ENCODE measurements at regions not wholly inside any gene's neighbourhood (a gene's known extent, or its start where the extent isn't known, plus 50 kb on each side); places are given as distances from the start of the nearest gene placed in this dataset.

DNA sequence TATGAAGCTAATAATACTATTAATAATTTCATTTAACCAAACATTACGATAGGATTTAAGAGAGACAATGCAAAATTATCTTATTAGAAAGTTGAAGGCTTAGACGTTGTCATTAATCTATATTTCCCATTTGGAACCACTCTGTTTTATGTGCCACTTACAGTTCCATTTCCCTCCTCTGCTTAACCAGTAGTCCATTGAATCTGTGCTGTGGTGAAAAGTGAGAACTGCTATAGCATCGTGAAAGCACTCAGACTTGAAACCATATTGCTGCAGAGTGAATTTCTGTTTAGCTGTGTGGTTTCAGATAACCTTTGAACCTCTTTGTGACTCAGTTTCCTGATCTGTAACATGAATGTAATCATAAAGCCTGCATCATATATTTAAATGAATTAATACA, 2304.5 kb downstream of the MAT2B start:
- H3K27me3 Mint-ChIP-seq, result no peaks in the 10 kb centered on the region

DNA sequence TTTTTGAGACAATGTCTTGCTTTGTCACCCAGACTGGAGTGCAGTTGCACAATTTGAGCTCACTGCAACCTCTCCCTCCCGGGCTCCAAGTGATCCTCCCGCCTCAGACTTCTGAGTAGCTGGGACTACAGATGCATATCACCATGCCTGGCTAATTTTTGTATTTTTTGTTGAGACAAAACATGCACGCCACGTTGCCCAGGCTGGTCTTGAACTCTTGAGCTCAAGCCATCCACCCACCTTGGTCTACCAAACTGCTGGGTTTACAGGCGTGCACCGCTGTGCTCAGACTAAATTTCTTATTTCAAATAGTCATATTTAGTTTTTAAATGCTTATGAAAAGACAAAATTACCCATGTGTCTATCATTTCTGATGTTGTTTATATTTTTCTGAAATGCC, 2324.1 kb downstream of the MAT2B start:
- H3K27ac Mint-ChIP-seq, result no peak overlapping the region
- H3K9me3 Mint-ChIP-seq, result peaks cover 9% of the 10 kb centered on the region
- no peaks in the 10 kb centered on the region for H3K36me3 Mint-ChIP-seq (ENCODE audit: low read depth)
- H3K27me3 Mint-ChIP-seq, result no peaks in the 10 kb centered on the region
- no peaks in the 10 kb centered on the region for H3K4me1 Mint-ChIP-seq (ENCODE audit: low read depth)
- H3K4me3 Mint-ChIP-seq, result no peak overlapping the region

More for the DNA sequence above, 2304.5 kb downstream of the MAT2B start:
- no peak overlapping the region for H3K27ac Mint-ChIP-seq
- no peak overlapping the region for H3K4me3 Mint-ChIP-seq
- H3K4me1 Mint-ChIP-seq (ENCODE audit: low read depth), result no peaks in the 10 kb centered on the region
- H3K36me3 Mint-ChIP-seq (ENCODE audit: low read depth), result no peaks in the 10 kb centered on the region
- no peaks in the 10 kb centered on the region for H3K9me3 Mint-ChIP-seq

DNA sequence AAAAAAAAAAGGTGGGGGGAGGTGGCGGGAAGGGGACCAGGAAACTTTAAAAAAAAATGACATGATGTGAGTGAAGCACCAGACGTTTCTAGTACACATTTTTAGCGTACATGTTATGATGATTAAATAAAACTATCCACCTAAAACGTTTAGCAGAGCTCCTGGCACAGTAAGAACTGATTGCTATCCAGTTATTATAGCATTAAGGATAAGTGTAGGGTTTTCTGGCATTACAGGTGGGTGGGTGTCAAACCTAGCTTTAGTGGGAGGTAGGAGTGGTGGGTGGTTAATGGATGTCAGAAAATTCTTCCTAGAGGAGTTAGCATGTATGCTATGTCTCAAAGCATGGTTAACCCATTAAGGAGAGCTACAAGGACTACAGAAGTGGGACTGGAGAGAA, 2329.5 kb downstream of the MAT2B start:
- H3K4me3 Mint-ChIP-seq, result no peak overlapping the region
- H3K27me3 Mint-ChIP-seq, result no peaks in the 10 kb centered on the region
- no peaks in the 10 kb centered on the region for H3K36me3 Mint-ChIP-seq (ENCODE audit: low read depth)
- H3K9me3 Mint-ChIP-seq, result peaks cover 15% of the 10 kb centered on the region
- no peak overlapping the region for H3K27ac Mint-ChIP-seq
- H3K4me1 Mint-ChIP-seq (ENCODE audit: low read depth), result no peaks in the 10 kb centered on the region

DNA sequence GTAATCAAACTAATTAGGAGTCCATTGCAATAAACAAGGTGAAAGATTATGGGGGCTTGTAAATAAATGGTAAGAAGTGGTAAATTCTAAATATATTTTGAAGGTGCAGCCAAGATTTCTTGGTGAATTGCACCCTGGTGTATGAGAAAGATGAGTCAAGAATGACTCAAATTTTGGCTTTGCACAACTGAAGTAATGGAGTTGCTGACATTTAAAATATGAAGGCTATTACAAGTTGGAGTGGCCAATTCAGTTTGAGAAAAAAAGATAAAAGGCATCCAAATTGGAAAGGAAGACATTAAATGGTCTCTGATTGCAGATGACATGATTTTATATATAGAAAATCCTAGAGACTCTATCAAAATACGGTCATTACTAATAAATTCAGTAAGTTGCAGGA, 2330.6 kb downstream of the MAT2B start:
- no peaks in the 10 kb centered on the region for H3K4me1 Mint-ChIP-seq (ENCODE audit: low read depth)
- no peak overlapping the region for H3K4me3 Mint-ChIP-seq
- H3K9me3 Mint-ChIP-seq, result peaks cover 15% of the 10 kb centered on the region
- H3K27ac Mint-ChIP-seq, result no peak overlapping the region
- no peaks in the 10 kb centered on the region for H3K36me3 Mint-ChIP-seq (ENCODE audit: low read depth)
- no peaks in the 10 kb centered on the region for H3K27me3 Mint-ChIP-seq

DNA sequence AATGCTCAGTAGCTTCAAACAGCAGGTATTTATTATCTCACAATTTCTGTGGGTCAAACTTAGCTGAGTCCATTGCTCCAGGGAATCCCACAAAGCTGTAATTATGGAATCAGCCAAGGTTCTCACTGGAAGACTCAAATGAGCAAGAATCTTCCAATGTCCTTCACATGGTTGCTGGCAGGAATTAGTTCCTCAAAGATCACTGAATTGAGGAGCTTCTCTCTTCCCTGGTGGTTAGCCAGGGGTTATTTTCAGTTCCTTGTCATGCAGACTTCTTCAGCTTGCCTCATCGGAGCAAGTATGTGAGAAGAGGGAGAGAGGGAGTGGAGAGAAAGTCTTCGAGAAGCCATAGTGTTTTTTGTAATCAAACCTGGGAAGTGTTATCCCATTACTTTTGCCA, 2331.9 kb downstream of the MAT2B start:
- H3K36me3 Mint-ChIP-seq (ENCODE audit: low read depth), result no peaks in the 10 kb centered on the region
- no peak overlapping the region for H3K27ac Mint-ChIP-seq
- peaks cover 10% of the 10 kb centered on the region for H3K9me3 Mint-ChIP-seq
- H3K4me3 Mint-ChIP-seq, result no peak overlapping the region
- no peaks in the 10 kb centered on the region for H3K27me3 Mint-ChIP-seq
- no peaks in the 10 kb centered on the region for H3K4me1 Mint-ChIP-seq (ENCODE audit: low read depth)

DNA sequence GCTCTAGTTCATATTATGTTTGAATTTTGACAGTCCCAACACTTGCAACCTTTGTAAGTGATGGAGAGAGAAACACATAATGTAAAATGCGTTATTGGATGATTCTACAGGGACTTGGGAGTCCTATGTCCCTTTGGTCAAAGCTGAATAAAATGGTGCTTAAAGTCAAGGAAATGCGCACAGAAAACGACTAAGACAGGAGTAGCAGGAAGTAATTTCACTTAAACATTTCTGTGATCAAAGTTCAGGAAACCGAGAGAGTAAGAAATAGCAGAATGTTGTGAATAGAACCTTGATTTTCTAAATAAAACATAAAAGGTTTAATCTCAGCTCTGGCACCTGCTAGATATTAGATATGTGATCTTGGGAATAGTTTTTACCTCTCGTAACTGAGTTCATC, 2339.2 kb downstream of the MAT2B start:
- Mint-ChIP-seq H3K4me1 (ENCODE audit: low read depth) (no peaks in the 10 kb centered on the region), H3K9me3 (peaks cover 12% of the 10 kb centered on the region), H3K27ac (no peak overlapping the region), H3K4me3 (no peak overlapping the region), H3K27me3 (no peaks in the 10 kb centered on the region), H3K36me3 (ENCODE audit: low read depth) (no peaks in the 10 kb centered on the region)

DNA sequence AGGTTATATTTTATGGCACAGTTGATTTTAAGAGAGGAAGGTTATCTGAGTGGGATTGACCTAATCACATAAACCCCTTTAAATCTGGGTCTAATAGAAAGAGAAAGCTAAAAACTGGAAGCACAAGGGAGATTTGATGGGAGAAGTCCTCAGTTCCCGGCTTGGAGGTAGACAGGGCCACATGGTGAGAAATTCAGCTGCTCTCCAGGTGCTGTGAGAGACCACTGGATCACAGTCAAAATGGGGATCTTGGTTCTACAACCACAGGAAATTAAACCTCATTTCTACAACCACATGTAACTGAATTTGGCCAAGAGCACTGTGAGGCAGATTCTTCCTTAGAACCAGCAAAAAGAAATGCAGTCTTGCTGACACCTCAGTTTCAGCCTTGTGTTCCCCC, 2352.7 kb downstream of the MAT2B start:
- Mint-ChIP-seq H3K4me1 (ENCODE audit: low read depth) (no peaks in the 10 kb centered on the region), H3K27ac (no peak overlapping the region), H3K9me3 (peaks cover 26% of the 10 kb centered on the region)

DNA sequence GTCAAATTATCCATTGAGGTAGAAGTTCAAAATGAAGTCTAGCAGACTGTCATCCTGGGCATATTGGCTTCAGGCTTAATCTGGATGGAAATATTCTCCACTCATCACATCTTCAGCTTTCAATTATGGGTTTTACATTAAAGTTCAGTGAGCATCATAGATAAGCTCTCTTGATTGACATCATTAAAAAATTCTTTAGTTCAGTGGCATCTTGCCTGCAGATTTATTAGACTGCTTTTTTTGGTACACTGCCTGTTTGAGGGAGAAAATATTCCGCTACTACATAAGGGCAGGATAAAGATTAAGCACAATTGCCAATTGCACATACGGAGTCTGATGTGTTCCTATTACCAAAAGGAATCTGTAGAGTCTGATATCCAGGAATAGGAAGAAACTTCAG, 2353.8 kb downstream of the MAT2B start:
- no peaks in the 10 kb centered on the region for H3K36me3 Mint-ChIP-seq (ENCODE audit: low read depth)
- H3K27ac Mint-ChIP-seq, result no peak overlapping the region
- H3K4me3 Mint-ChIP-seq, result no peak overlapping the region
- no peaks in the 10 kb centered on the region for H3K27me3 Mint-ChIP-seq
- H3K9me3 Mint-ChIP-seq, result peaks cover 18% of the 10 kb centered on the region
- H3K4me1 Mint-ChIP-seq (ENCODE audit: low read depth), result no peaks in the 10 kb centered on the region

More for the DNA sequence above, 2352.7 kb downstream of the MAT2B start:
- Mint-ChIP-seq H3K27me3 (no peaks in the 10 kb centered on the region), H3K4me3 (no peak overlapping the region), H3K36me3 (ENCODE audit: low read depth) (no peaks in the 10 kb centered on the region)

DNA sequence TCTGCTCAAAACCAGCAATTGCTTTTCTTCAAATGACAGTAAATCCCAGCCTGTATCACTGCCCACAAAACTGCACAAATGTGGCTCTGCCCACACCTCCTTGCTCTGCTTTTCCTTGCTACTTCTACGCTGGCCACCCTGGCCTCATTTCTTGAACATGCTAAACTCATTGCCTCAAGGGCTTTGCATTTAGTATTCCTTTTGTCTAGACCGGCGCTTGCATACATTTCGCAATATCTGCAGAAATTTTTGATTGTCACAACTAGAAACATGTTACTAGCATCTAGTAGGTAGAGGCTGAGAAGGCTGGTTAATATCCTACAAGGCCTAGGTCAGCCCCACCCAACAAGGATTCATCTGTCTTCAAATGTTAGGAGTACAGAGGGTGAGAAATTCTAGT, 2357.8 kb downstream of the MAT2B start:
- H3K9me3 Mint-ChIP-seq, result peaks cover 9% of the 10 kb centered on the region
- no peak overlapping the region for H3K27ac Mint-ChIP-seq
- no peak overlapping the region for H3K4me3 Mint-ChIP-seq
- H3K27me3 Mint-ChIP-seq, result no peaks in the 10 kb centered on the region
- H3K36me3 Mint-ChIP-seq (ENCODE audit: low read depth), result no peaks in the 10 kb centered on the region
- H3K4me1 Mint-ChIP-seq (ENCODE audit: low read depth), result no peaks in the 10 kb centered on the region

DNA sequence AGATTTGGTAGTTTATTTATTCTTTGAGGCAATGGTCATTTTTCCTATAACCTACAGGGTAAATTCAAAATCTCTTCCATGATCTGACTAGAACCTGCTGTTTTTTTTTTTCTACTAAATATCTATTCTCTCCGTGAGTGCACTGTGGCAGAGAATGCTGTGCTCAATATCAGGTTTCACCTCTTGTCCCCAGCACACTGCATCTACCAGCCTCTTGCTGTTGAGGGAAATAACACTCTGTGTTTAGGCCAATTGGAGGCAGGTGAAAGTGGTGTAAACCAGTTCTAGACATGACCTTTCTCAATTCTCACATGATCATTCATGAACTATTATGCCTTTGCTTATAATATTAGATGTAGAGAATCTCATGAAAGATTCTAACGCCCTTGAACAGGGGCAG, 2365.9 kb downstream of the MAT2B start:
- no peaks in the 10 kb centered on the region for H3K27me3 Mint-ChIP-seq
- H3K4me1 Mint-ChIP-seq (ENCODE audit: low read depth), result no peaks in the 10 kb centered on the region
- H3K27ac Mint-ChIP-seq, result no peak overlapping the region
- no peaks in the 10 kb centered on the region for H3K36me3 Mint-ChIP-seq (ENCODE audit: low read depth)
- no peak overlapping the region for H3K4me3 Mint-ChIP-seq
- peaks cover 11% of the 10 kb centered on the region for H3K9me3 Mint-ChIP-seq

DNA sequence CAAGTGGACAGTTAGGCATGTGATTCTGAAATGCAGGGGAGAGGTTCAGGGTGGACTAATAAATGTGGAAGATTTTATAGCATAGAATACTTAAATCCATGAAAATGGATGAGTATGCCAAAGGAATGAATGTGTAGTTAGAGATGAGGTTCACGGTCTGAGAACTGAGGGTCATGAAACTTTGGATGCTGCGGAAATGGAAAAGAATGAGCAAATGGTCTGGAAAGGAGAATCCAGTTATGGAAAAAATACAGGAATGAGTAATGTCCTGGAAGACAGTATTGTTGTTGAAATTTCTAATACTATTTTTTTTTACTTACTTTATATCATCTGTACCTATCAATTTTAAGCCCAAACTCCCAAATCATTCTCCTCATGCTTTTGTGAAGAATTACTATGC, 2369.4 kb downstream of the MAT2B start:
- Mint-ChIP-seq H3K4me1 (ENCODE audit: low read depth) (no peaks in the 10 kb centered on the region), H3K27ac (no peak overlapping the region), H3K36me3 (ENCODE audit: low read depth) (no peaks in the 10 kb centered on the region), H3K9me3 (peaks cover 20% of the 10 kb centered on the region), H3K4me3 (no peak overlapping the region), H3K27me3 (no peaks in the 10 kb centered on the region)

DNA sequence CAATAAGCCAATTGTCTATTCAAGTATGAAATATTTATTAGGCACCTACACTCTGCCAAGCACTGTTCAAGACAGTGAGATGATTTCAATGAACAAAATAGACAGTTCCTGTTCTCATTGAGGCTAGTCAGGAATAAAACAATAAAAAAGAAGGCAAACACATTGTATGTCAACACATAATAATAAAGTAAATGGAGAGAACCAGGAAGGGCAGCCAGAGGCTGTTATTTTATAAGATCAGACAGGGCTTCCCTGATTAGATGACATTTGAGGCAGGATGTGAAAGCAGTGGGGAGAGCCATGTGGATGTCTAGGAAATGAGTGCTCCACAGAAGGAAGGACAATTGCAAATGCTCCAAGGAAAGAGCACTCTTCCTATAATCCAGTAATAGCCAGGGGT, 2371.1 kb downstream of the MAT2B start:
- Mint-ChIP-seq H3K4me3 (no peak overlapping the region), H3K36me3 (ENCODE audit: low read depth) (no peaks in the 10 kb centered on the region), H3K27me3 (no peaks in the 10 kb centered on the region), H3K9me3 (peaks cover 21% of the 10 kb centered on the region), H3K4me1 (ENCODE audit: low read depth) (no peaks in the 10 kb centered on the region), H3K27ac (no peak overlapping the region)

DNA sequence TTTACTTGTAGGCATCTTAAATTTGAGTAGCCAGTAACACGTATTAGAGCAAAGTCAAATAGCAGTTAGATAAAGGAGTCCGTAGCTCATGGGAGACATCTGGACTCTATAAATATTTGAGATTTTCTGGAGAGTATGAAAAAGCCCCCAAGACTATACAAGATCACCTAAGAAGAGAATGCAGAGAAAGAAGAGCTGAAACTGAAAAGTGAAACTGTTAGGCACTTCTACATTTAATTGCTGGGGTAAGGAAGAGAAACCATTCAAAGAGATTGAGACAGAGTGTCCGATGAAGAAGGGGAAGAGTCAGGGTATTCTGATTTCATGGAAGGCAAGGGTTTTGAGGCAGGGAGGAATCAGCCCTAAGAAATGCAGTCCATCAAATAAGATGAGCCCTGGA, 2372.1 kb downstream of the MAT2B start:
- no peak overlapping the region for H3K4me3 Mint-ChIP-seq
- H3K9me3 Mint-ChIP-seq, result peaks cover 21% of the 10 kb centered on the region
- H3K27me3 Mint-ChIP-seq, result no peaks in the 10 kb centered on the region
- H3K27ac Mint-ChIP-seq, result no peak overlapping the region
- no peaks in the 10 kb centered on the region for H3K36me3 Mint-ChIP-seq (ENCODE audit: low read depth)
- no peaks in the 10 kb centered on the region for H3K4me1 Mint-ChIP-seq (ENCODE audit: low read depth)

DNA sequence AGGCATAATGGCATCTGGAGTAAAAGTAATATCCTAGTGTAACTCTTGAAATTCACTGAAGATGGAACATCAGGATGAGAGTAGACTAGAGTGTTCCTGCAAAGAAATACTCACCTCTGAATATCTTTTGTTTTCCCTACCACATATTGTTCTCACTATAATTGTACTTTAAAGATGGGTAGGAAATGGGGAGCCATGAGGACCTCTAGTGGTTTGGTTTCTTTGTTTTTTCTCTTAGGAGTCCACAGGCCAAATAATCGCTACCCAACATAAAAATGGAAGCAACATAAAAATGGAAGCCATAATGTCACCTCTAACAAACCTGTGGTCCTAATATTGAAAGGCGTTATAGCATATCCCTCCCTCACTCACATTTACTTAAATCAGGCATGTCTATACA, 2375.8 kb downstream of the MAT2B start:
- H3K27ac Mint-ChIP-seq, result no peak overlapping the region
- H3K4me3 Mint-ChIP-seq, result no peak overlapping the region
- H3K9me3 Mint-ChIP-seq, result peaks cover 27% of the 10 kb centered on the region
- H3K27me3 Mint-ChIP-seq, result no peaks in the 10 kb centered on the region
- no peaks in the 10 kb centered on the region for H3K4me1 Mint-ChIP-seq (ENCODE audit: low read depth)
- no peaks in the 10 kb centered on the region for H3K36me3 Mint-ChIP-seq (ENCODE audit: low read depth)

DNA sequence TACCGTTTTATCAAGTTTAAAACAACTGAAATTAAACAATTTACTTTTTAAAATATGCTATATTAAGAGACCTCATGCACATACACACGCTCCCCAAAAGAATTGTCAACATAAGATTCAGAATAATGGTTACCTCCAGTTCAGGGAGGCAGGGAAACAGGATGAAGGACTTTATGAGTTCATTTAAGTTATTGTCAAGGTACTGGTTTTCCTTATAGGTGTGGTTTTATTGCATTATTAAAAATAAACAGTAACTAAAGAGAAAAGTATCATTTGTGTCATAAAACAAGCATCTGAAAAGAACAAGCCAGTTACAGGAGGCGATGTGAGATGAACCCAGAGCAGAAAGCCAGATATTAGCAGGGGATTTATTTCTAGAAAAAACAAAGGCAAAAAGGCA, 2376.7 kb downstream of the MAT2B start:
- no peaks in the 10 kb centered on the region for H3K36me3 Mint-ChIP-seq (ENCODE audit: low read depth)
- H3K9me3 Mint-ChIP-seq, result peaks cover 24% of the 10 kb centered on the region

DNA sequence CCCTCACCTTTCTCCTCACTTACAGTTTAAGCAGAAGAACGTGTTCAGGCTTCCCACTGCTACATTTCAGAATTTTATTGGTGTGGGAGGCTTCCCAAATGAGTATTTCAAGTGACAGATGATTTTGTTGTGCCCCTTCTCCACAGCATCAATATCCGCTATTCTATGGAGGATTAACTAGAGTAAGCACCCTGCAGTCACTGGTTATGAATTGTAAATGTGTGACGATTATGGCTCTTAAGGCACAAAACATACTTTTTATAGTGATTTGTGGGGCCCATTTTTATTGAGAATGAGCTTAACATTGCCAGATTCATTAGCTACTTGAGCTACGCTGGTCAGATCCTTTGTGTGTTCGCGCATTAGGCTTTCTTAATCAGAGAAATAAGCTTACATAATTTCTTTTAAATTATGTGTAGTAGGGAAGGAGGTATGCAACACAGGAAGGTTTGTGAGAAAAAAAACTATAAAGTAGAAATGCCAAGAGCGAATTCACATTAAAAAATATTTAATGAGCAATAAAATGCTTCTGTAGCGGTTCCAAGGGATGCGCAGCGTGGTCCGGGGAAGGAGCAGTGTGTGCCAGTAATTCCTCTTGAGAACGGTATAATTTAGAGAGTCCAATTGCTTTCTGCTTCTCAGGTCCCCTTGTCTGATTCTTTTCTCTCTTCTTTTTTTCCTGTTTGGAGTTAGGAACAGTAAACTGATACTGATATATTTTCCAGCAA, 2380.4 kb downstream of the MAT2B start:
- H3K36me3 Mint-ChIP-seq (ENCODE audit: low read depth), result no peaks in the 10 kb centered on the region

More for the DNA sequence above, 2376.7 kb downstream of the MAT2B start:
- H3K4me3 Mint-ChIP-seq, result no peak overlapping the region
- H3K27ac Mint-ChIP-seq, result no peak overlapping the region
- H3K27me3 Mint-ChIP-seq, result no peaks in the 10 kb centered on the region
- H3K4me1 Mint-ChIP-seq (ENCODE audit: low read depth), result no peaks in the 10 kb centered on the region

More for the DNA sequence above, 2380.4 kb downstream of the MAT2B start:
- Mint-ChIP-seq H3K4me1 (ENCODE audit: low read depth) (no peaks in the 10 kb centered on the region), H3K27ac (no peak overlapping the region), H3K27me3 (no peaks in the 10 kb centered on the region), H3K4me3 (no peak overlapping the region), H3K9me3 (peaks cover 21% of the 10 kb centered on the region)
